B cell (primary cell): ENCODE measurements at regions not wholly inside any gene's neighbourhood (a gene's known extent, or its start where the extent isn't known, plus 50 kb on each side); places are given as distances from the start of the nearest gene placed in this dataset.

Experiments
- ATAC-seq: fragments of 200-7000 bp; cut with Tn5 transposase; one replicate; pipeline ENCODE4 v1.10.0; 2021; ENCODE audit warnings: low read depth, mild to moderate bottlenecking, moderate number of reproducible peaks, moderate library complexity
- CTCF ChIA-PET: fragments of 350-600 bp; sonication (Branson Sonifier 250); formaldehyde crosslinking; loops from one replicate; lab custom pipeline; 2021; ENCODE audit warnings: antibody characterized with exemption, inconsistent platforms; lab: Charles Lee
- POLR2A ChIA-PET: fragments of 350-600 bp; sonication (Branson Sonifier 250); formaldehyde crosslinking; loops from one replicate; lab custom pipeline; 2021; ENCODE audit warnings: antibody characterized with exemption; lab: Charles Lee
- DNase-seq: peaks from one replicate; pipeline ENCODE4 v3.0.0; 2013
- H2AFZ ChIP-seq: 2 replicates; pipeline ENCODE4 v1.6.1; 2012; ENCODE audit warnings: mild to moderate bottlenecking, low read depth, low read length; ENCODE audit not compliant: insufficient read depth, poor library complexity, severe bottlenecking
- H3K27ac ChIP-seq, 2 donors: 1 replicate in 1 of 2; 2 replicates in 1 of 2; pipeline ENCODE4 v1.5.1; 2012 to 2013; ENCODE audit warnings: low read length in 2 of 2, mild to moderate bottlenecking in 2 of 2, moderate library complexity in 1 of 2
- H3K27me3 ChIP-seq, 4 experiments: fragments of 200-600 bp in 1 of 4; sonication (generic) in 1 of 4; replicated peaks in 1 of 4; 1 replicate in 2 of 4; 2 replicates in 2 of 4; pipeline versions ENCODE4 v1.6.1 to v1.7.0; 2013 to 2016; ENCODE audit warnings: low read length in 3 of 4, mild to moderate bottlenecking in 2 of 4, mixed read lengths in 1 of 4, moderate library complexity in 1 of 4; ENCODE audit not compliant: insufficient read depth in 4 of 4, control insufficient read depth in 3 of 4; ENCODE audit errors: control extremely low read depth in 1 of 4
- H3K36me3 ChIP-seq, 2 experiments: replicated peaks in 1 of 2; 1 replicate in 1 of 2; 2 replicates in 1 of 2; pipeline versions ENCODE4 v1.6.1 to v1.7.1; 2013; ENCODE audit warnings: low read length in 1 of 2; ENCODE audit not compliant: insufficient read depth in 2 of 2, control insufficient read depth in 1 of 2; ENCODE audit errors: control extremely low read depth in 1 of 2, extremely low read depth in 1 of 2
- H3K4me1 ChIP-seq, 2 donors: fragments of 200-600 bp in 1 of 2; sonication (generic) in 1 of 2; 1 replicate in 1 of 2; 2 replicates in 1 of 2; pipeline versions ENCODE4 v1.5.1 to v1.6.1; 2013 to 2017; ENCODE audit warnings: low read length in 2 of 2; ENCODE audit not compliant: control insufficient read depth in 2 of 2, insufficient read depth in 2 of 2
- H3K4me2 ChIP-seq: replicated peaks from 2 replicates; pipeline ENCODE3; 2012; ENCODE audit warnings: mild to moderate bottlenecking, low read depth, low read length; ENCODE audit not compliant: poor library complexity, severe bottlenecking
- H3K4me3 ChIP-seq, 5 experiments: fragments of 200-600 bp in 1 of 5; sonication (generic) in 1 of 5; 1 replicate in 3 of 5; 2 replicates in 2 of 5; pipeline versions ENCODE4 v1.5.1 to v1.7.0; 2011 to 2016; ENCODE audit warnings: low read length in 4 of 5, mild to moderate bottlenecking in 4 of 5, low read depth in 2 of 5, control low read depth in 1 of 5, moderate library complexity in 1 of 5; ENCODE audit not compliant: insufficient read depth in 1 of 5; ENCODE audit errors: control extremely low read depth in 1 of 5, extremely low read depth in 1 of 5
- H3K79me2 ChIP-seq: fragments of 200-600 bp; sonication (generic); one replicate; pipeline ENCODE4 v1.6.0; 2016; ENCODE audit warnings: low read length; ENCODE audit not compliant: control insufficient read depth, insufficient read depth
- H3K9ac ChIP-seq: fragments of 200-600 bp; sonication (generic); 2 replicates; pipeline ENCODE4 v1.6.1; 2017; ENCODE audit warnings: mild to moderate bottlenecking, low read length, moderate library complexity
- H3K9me3 ChIP-seq, 3 donors: one replicate each; pipeline versions ENCODE4 v1.6.1 to v1.7.1; 2013; ENCODE audit warnings: low read length in 2 of 3; ENCODE audit not compliant: control insufficient read depth in 2 of 3, insufficient read depth in 1 of 3; ENCODE audit errors: control extremely low read depth in 1 of 3
- H4K20me1 ChIP-seq: 2 replicates; pipeline ENCODE4 v1.6.0; 2012; ENCODE audit warnings: mild to moderate bottlenecking, low read length; ENCODE audit not compliant: insufficient read depth, control insufficient read depth, poor library complexity, severe bottlenecking
- H3K27ac Mint-ChIP-seq: one replicate; pipeline ENCODE4 v1.8.0; 2021; ENCODE audit warnings: mixed read lengths
- H3K27me3 Mint-ChIP-seq: one replicate; pipeline ENCODE4 v1.8.0; 2021; ENCODE audit warnings: mixed read lengths
- H3K4me1 Mint-ChIP-seq: one replicate; pipeline ENCODE4 v1.8.0; 2021; ENCODE audit warnings: mixed read lengths
- H3K4me3 Mint-ChIP-seq: one replicate; pipeline ENCODE4 v1.8.0; 2021; ENCODE audit warnings: mixed read lengths
- H3K9me3 Mint-ChIP-seq: one replicate; pipeline ENCODE4 v1.8.0; 2022; ENCODE audit warnings: mixed read lengths; ENCODE audit not compliant: insufficient read depth
- CTCF ChIP-seq: fragments of 200-600 bp; IDR thresholded peaks from one replicate; pipeline ENCODE4 v1.8.0; 2022; ENCODE audit warnings: antibody characterized with exemption, mild to moderate bottlenecking
- EZH2 ChIP-seq: IDR thresholded peaks from 2 replicates; pipeline ENCODE4 v1.6.1; 2012; ENCODE audit warnings: borderline replicate concordance, low read depth, mild to moderate bottlenecking, moderate library complexity, low read length; ENCODE audit not compliant: insufficient read depth, poor library complexity, severe bottlenecking
- WGBS: methylation state at CpG from one replicate; pipeline ENCODE4 v1.1.5; 2013; ENCODE audit warnings: missing lambda C conversion rate; ENCODE audit not compliant: insufficient coverage; 5-methylcytosine and 5-hydroxymethylcytosine counted together
- intact Hi-C: fragments of 100-400 bp; cut with micrococcal nuclease; formaldehyde crosslinking; loops from one replicate; pipeline ENCODE4 v1.10.0; 2022

DNA sequence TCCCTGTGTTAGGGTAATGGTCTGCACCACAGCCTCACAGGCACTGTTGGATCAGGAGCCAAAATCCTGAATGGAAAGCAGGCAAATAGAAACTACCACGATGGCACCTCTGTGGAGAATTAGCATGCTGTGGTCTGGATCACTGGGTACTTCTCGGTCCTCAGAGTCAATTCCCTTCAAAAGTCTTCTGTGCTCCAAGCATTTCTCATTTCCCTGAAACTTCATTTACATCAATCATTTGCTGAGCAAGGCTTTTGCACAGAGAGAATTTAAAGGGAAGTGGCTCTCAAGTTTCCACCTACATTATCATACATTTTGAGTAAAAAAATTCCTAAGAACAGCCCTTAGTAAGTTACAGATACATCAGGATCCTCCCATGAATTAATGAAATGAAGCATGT, 293.9 kb upstream of the NPSR1 start:
- Histone ChIP-seq H4K20me1 (no peaks in the 10 kb centered on the region), H3K4me2 (no peak overlapping the region), H3K27me3 (no peaks in the 10 kb centered on the region), H3K36me3 (no peaks in the 10 kb centered on the region), H3K9me3 (no peaks in the 10 kb centered on the region), H3K79me2 (no peaks in the 10 kb centered on the region), H3K9ac (no peak overlapping the region), H3K4me1 (no peaks in the 10 kb centered on the region), H3K4me3 (no peak overlapping the region), H2AFZ (no peak overlapping the region), H3K27ac (no peak overlapping the region)
- intact Hi-C loops, result no loop called here
- 80% methylated on average over 1 of the region's 2 CpGs for WGBS
- H3K4me3 Mint-ChIP-seq, result no peak overlapping the region
- ChIA-PET CTCF (no interaction called here), POLR2A (no interaction called here)
- no peak overlapping the region for H3K27ac Mint-ChIP-seq
- no peak for TF ChIP-seq EZH2
- TF ChIP-seq CTCF, result no peak
- no peaks in the 10 kb centered on the region for H3K4me1 Mint-ChIP-seq
- ATAC-seq (no peak), DNase-seq (no peak)
- H3K27me3 Mint-ChIP-seq, result no peaks in the 10 kb centered on the region
- H3K9me3 Mint-ChIP-seq, result no peaks in the 10 kb centered on the region

- WGBS, result 78% methylated on average over 1 of the region's 1 CpG
- Histone ChIP-seq H3K4me3 (no peak overlapping the region), H3K36me3 (no peaks in the 10 kb centered on the region), H3K27me3 (no peaks in the 10 kb centered on the region), H4K20me1 (no peaks in the 10 kb centered on the region), H3K27ac (no peak overlapping the region), H3K4me1 (no peaks in the 10 kb centered on the region), H3K9ac (no peak overlapping the region), H3K4me2 (no peak overlapping the region), H2AFZ (no peak overlapping the region), H3K9me3 (no peaks in the 10 kb centered on the region), H3K79me2 (no peaks in the 10 kb centered on the region)
- Mint-ChIP-seq H3K4me3 (no peak overlapping the region), H3K9me3 (no peaks in the 10 kb centered on the region), H3K27ac (no peak overlapping the region), H3K4me1 (no peaks in the 10 kb centered on the region), H3K27me3 (no peaks in the 10 kb centered on the region)
- no peak for ATAC-seq
- TF ChIP-seq EZH2, result no peak
- no peak for TF ChIP-seq CTCF
- ChIA-PET POLR2A (no interaction called here), CTCF (no interaction called here)
- intact Hi-C loops, result no loop called here
- DNase-seq, result no peak
Measured at GRCh38 chr7:34365011-34365410, 293.0 kb upstream of the NPSR1 start.
